GM23338 (cell line): ENCODE measurements at regions not wholly inside any gene's neighbourhood (a gene's known extent, or its start where the extent isn't known, plus 50 kb on each side); places are given as distances from the start of the nearest gene placed in this dataset.

Experiments used
- ATAC-seq: fragments of 200-7000 bp; cut with Tn5 transposase; 3 replicates; pipeline ENCODE4 v1.9.1; 2020
- DNase-seq: peaks from one replicate; pipeline ENCODE4 v3.0.0-alpha.2; 2015; ENCODE audit warnings: low spot score
- H2AFZ ChIP-seq: fragments of 200-600 bp; sonication (generic); 2 replicates; pipeline ENCODE4 v1.8.0; 2016; ENCODE audit warnings: antibody characterized with exemption, mild to moderate bottlenecking, moderate library complexity
- H3F3A ChIP-seq: fragments of 200-600 bp; sonication (generic); replicated peaks from 2 replicates; pipeline ENCODE4 v1.8.0; 2017; ENCODE audit warnings: antibody characterized with exemption, mixed run types, low read depth
- H3K27ac ChIP-seq: fragments of 200-600 bp; sonication (generic); 2 replicates; pipeline ENCODE4 v1.6.1; 2016; ENCODE audit warnings: low read depth
- H3K27me3 ChIP-seq: fragments of 200-600 bp; sonication (generic); 2 replicates; pipeline ENCODE4 v1.8.0; 2016; ENCODE audit warnings: mild to moderate bottlenecking, mixed run types, moderate library complexity; ENCODE audit not compliant: insufficient read depth
- H3K36me3 ChIP-seq: fragments of 200-600 bp; sonication (generic); 2 replicates; pipeline ENCODE4 v1.8.0; 2016; ENCODE audit warnings: mild to moderate bottlenecking; ENCODE audit not compliant: insufficient read depth
- H3K4me1 ChIP-seq: fragments of 200-600 bp; sonication (generic); 2 replicates; pipeline ENCODE4 v1.8.0; 2016; ENCODE audit warnings: mild to moderate bottlenecking, moderate library complexity; ENCODE audit not compliant: insufficient read depth
- H3K4me2 ChIP-seq: fragments of 200-600 bp; sonication (generic); 2 replicates; pipeline ENCODE4 v1.7.1; 2017; ENCODE audit warnings: mixed run types
- H3K4me3 ChIP-seq: fragments of 200-600 bp; sonication (generic); 2 replicates; pipeline ENCODE4 v1.6.1; 2016; ENCODE audit warnings: mixed run types
- H3K79me2 ChIP-seq: fragments of 200-600 bp; sonication (generic); replicated peaks from 2 replicates; pipeline ENCODE4 v1.8.0; 2017; ENCODE audit warnings: mild to moderate bottlenecking; ENCODE audit not compliant: insufficient read depth
- H3K9me2 ChIP-seq: fragments of 200-600 bp; sonication (generic); 2 replicates; pipeline ENCODE4 v1.8.0; 2017; ENCODE audit not compliant: insufficient read depth
- H4K20me1 ChIP-seq: fragments of 200-600 bp; sonication (generic); replicated peaks from 2 replicates; pipeline ENCODE4 v1.8.0; 2017; ENCODE audit warnings: mild to moderate bottlenecking; ENCODE audit not compliant: insufficient read depth
- H3K27ac Mint-ChIP-seq: 2 replicates; pipeline ENCODE4 v1.8.0; 2020; ENCODE audit warnings: inconsistent platforms, mild to moderate bottlenecking, moderate library complexity, mixed read lengths
- H3K27me3 Mint-ChIP-seq: 3 replicates; pipeline ENCODE4 v1.8.0; 2022; ENCODE audit warnings: low read depth, mild to moderate bottlenecking, moderate library complexity, mixed read lengths, inconsistent platforms; ENCODE audit not compliant: insufficient read depth, poor library complexity
- H3K36me3 Mint-ChIP-seq: 3 replicates; pipeline ENCODE4 v1.8.0; 2021; ENCODE audit warnings: low read depth, mild to moderate bottlenecking, inconsistent platforms, moderate library complexity, mixed read lengths
- H3K4me1 Mint-ChIP-seq: 3 replicates; pipeline ENCODE4 v1.8.0; 2020; ENCODE audit warnings: mild to moderate bottlenecking, inconsistent platforms, mixed read lengths
- H3K4me3 Mint-ChIP-seq: 3 replicates; pipeline ENCODE4 v1.8.0; 2021; ENCODE audit warnings: moderate library complexity, mild to moderate bottlenecking, inconsistent platforms, mixed read lengths
- H3K9me3 Mint-ChIP-seq: 3 replicates; pipeline ENCODE4 v1.8.0; 2020; ENCODE audit warnings: moderate library complexity, mild to moderate bottlenecking, inconsistent platforms, mixed read lengths
- EZH2 ChIP-seq: fragments of 200-600 bp; sonication (generic); IDR thresholded peaks from one replicate; pipeline ENCODE4 v1.8.0; 2017; ENCODE audit warnings: antibody characterized with exemption, mild to moderate bottlenecking, low read depth; ENCODE audit not compliant: unreplicated experiment
- JUNB ChIP-seq: IDR thresholded peaks from one replicate; pipeline ENCODE4 v1.6.1; 2016; ENCODE audit warnings: antibody characterized with exemption; ENCODE audit not compliant: unreplicated experiment
- NANOG ChIP-seq: IDR thresholded peaks from 2 replicates; pipeline ENCODE4 v1.6.1; 2016; ENCODE audit warnings: antibody characterized with exemption, borderline replicate concordance
- POLR2AphosphoS5 ChIP-seq: IDR thresholded peaks from 2 replicates; pipeline ENCODE4 v1.6.1; 2016; ENCODE audit warnings: antibody characterized with exemption, low read depth
- STAT1 ChIP-seq: IDR thresholded peaks from one replicate; pipeline ENCODE4 v1.6.1; 2016; ENCODE audit warnings: antibody characterized with exemption; ENCODE audit not compliant: unreplicated experiment
- ZNF114 ChIP-seq: fragments of 250-450 bp; sonication (Bioruptor Pico); IDR thresholded peaks from 2 replicates; pipeline ENCODE4 v1.5.0; 2020; ENCODE audit warnings: mild to moderate bottlenecking, moderate library complexity
- ZNF331 ChIP-seq: fragments of 250-450 bp; sonication (Bioruptor Pico); IDR thresholded peaks from 2 replicates; pipeline ENCODE4 v1.5.0; 2020; ENCODE audit warnings: low read depth, mild to moderate bottlenecking, moderate library complexity
- TF ChIP-seq, protein P1 (sequence below): fragments of 250-450 bp; sonication (Bioruptor Pico); IDR thresholded peaks from 2 replicates; pipeline ENCODE4 v1.5.0; 2020; ENCODE audit warnings: mild to moderate bottlenecking, moderate library complexity
- TF ChIP-seq, protein P2 (sequence below), 2 experiments: fragments of 200-600 bp in 1 of 2; sonication (generic) in 1 of 2; conservative IDR thresholded peaks; 2 replicates each; pipeline versions ENCODE4 v1.5.1 to v1.6.1; 2016 to 2017; ENCODE audit warnings: antibody characterized with exemption in 2 of 2, low read depth in 2 of 2, mild to moderate bottlenecking in 2 of 2, moderate library complexity in 1 of 2
- TF ChIP-seq, protein P3 (sequence below): IDR thresholded peaks from 2 replicates; pipeline ENCODE4 v1.6.1; 2016; ENCODE audit warnings: antibody characterized with exemption

DNA sequence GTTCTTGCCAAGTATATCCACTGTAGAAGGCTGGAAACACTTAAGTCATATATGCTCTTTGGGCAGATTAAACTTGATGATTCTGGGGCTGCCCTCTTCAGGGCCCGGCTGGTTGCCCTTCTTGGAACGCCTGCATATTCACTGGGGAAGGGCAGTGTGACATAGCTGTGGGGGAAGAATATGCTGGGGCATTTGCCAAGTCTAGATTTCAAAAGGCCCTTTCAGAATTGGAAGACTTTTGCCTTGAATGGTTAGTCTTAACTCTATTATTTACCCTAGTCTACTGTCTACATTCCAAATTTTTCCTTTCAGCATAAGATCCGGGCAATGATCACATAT is 161.2 kb upstream of the PITX1 start (continued):
- TF ChIP-seq, protein P1, sequence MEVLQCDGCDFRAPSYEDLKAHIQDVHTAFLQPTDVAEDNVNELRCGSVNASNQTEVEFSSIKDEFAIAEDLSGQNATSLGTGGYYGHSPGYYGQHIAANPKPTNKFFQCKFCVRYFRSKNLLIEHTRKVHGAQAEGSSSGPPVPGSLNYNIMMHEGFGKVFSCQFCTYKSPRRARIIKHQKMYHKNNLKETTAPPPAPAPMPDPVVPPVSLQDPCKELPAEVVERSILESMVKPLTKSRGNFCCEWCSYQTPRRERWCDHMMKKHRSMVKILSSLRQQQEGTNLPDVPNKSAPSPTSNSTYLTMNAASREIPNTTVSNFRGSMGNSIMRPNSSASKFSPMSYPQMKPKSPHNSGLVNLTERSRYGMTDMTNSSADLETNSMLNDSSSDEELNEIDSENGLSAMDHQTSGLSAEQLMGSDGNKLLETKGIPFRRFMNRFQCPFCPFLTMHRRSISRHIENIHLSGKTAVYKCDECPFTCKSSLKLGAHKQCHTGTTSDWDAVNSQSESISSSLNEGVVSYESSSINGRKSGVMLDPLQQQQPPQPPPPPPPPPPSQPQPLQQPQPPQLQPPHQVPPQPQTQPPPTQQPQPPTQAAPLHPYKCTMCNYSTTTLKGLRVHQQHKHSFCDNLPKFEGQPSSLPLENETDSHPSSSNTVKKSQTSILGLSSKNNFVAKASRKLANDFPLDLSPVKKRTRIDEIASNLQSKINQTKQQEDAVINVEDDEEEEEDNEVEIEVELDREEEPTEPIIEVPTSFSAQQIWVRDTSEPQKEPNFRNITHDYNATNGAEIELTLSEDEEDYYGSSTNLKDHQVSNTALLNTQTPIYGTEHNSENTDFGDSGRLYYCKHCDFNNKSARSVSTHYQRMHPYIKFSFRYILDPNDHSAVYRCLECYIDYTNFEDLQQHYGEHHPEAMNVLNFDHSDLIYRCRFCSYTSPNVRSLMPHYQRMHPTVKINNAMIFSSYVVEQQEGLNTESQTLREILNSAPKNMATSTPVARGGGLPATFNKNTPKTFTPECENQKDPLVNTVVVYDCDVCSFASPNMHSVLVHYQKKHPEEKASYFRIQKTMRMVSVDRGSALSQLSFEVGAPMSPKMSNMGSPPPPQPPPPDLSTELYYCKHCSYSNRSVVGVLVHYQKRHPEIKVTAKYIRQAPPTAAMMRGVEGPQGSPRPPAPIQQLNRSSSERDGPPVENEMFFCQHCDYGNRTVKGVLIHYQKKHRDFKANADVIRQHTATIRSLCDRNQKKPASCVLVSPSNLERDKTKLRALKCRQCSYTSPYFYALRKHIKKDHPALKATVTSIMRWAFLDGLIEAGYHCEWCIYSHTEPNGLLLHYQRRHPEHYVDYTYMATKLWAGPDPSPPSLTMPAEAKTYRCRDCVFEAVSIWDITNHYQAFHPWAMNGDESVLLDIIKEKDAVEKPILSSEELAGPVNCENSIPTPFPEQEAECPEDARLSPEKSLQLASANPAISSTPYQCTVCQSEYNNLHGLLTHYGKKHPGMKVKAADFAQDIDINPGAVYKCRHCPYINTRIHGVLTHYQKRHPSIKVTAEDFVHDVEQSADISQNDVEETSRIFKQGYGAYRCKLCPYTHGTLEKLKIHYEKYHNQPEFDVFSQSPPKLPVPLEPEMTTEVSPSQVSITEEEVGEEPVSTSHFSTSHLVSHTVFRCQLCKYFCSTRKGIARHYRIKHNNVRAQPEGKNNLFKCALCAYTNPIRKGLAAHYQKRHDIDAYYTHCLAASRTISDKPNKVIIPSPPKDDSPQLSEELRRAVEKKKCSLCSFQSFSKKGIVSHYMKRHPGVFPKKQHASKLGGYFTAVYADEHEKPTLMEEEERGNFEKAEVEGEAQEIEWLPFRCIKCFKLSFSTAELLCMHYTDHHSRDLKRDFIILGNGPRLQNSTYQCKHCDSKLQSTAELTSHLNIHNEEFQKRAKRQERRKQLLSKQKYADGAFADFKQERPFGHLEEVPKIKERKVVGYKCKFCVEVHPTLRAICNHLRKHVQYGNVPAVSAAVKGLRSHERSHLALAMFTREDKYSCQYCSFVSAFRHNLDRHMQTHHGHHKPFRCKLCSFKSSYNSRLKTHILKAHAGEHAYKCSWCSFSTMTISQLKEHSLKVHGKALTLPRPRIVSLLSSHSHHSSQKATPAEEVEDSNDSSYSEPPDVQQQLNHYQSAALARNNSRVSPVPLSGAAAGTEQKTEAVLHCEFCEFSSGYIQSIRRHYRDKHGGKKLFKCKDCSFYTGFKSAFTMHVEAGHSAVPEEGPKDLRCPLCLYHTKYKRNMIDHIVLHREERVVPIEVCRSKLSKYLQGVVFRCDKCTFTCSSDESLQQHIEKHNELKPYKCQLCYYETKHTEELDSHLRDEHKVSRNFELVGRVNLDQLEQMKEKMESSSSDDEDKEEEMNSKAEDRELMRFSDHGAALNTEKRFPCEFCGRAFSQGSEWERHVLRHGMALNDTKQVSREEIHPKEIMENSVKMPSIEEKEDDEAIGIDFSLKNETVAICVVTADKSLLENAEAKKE (CRISPR knock-in tag): no peak
- TF ChIP-seq EZH2 (no peak), STAT1 (no peak), ZNF114 (CRISPR knock-in tag) (no peak), POLR2AphosphoS5 (no peak)
- TF ChIP-seq, protein P2, sequence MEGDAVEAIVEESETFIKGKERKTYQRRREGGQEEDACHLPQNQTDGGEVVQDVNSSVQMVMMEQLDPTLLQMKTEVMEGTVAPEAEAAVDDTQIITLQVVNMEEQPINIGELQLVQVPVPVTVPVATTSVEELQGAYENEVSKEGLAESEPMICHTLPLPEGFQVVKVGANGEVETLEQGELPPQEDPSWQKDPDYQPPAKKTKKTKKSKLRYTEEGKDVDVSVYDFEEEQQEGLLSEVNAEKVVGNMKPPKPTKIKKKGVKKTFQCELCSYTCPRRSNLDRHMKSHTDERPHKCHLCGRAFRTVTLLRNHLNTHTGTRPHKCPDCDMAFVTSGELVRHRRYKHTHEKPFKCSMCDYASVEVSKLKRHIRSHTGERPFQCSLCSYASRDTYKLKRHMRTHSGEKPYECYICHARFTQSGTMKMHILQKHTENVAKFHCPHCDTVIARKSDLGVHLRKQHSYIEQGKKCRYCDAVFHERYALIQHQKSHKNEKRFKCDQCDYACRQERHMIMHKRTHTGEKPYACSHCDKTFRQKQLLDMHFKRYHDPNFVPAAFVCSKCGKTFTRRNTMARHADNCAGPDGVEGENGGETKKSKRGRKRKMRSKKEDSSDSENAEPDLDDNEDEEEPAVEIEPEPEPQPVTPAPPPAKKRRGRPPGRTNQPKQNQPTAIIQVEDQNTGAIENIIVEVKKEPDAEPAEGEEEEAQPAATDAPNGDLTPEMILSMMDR (conservative IDR thresholded peaks at IDR 0.05; ENCODE audit: low read depth in 2 of 2): no peak

DNA sequence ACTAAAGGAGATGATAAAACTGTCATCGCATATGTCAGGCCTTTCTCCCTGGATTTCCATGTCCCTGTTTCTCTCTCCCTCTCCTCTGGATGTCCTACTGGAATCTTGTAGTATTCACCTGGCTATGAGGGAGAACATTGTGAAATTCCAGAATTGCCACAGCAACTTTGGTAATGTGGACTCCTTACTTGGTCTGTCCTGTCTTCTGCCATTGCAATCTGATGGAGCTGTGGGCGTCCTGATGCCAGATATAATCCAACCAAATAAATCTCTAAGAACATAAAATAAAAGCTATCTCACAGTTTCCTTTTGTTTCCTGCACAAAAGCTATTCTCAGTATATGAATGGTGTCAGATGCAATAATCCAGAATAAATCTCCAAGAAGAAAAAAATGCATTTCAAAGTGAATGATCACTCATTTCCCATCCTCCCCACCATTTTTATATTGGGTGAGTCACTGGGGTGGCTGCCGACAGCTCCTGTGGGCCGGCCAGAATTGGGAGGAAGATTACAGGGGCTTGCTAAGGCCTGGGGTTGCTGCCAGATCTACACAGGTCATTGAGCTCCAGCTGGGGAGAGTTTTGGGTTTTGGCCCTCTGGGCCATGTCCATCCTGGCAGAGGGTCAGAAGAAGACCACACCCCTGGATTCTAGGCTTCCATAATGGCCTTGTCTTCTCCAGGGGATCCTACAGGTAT is 160.7 kb upstream of the PITX1 start:
- TF ChIP-seq JUNB (no peak), NANOG (no peak), ZNF331 (CRISPR knock-in tag) (no peak), STAT1 (no peak)
- TF ChIP-seq, protein P3, sequence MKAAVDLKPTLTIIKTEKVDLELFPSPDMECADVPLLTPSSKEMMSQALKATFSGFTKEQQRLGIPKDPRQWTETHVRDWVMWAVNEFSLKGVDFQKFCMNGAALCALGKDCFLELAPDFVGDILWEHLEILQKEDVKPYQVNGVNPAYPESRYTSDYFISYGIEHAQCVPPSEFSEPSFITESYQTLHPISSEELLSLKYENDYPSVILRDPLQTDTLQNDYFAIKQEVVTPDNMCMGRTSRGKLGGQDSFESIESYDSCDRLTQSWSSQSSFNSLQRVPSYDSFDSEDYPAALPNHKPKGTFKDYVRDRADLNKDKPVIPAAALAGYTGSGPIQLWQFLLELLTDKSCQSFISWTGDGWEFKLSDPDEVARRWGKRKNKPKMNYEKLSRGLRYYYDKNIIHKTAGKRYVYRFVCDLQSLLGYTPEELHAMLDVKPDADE: no peak
- TF ChIP-seq, protein P2 (conservative IDR thresholded peaks at IDR 0.05; ENCODE audit: low read depth in 2 of 2): no peak
- Histone ChIP-seq H3F3A (no peaks in the 10 kb centered on the region), H3K4me1 (peaks cover 5% of the 10 kb centered on the region; the same call in 1 of the 2 replicates), H3K36me3 (no peaks in the 10 kb centered on the region), H3K4me3 (no peak overlapping the region), H2AFZ (no peak overlapping the region), H3K9me2 (no peaks in the 10 kb centered on the region; the same call in 1 of the 2 replicates), H3K27ac (no peak overlapping the region), H4K20me1 (no peaks in the 10 kb centered on the region), H3K27me3 (peaks cover 35% of the 10 kb centered on the region), H3K4me2 (no peak overlapping the region), H3K79me2 (no peaks in the 10 kb centered on the region)
- peaks cover 11% of the 10 kb centered on the region for H3K4me1 Mint-ChIP-seq
- H3K4me3 Mint-ChIP-seq: no peak overlapping the region
- no peak for DNase-seq
- no peaks in the 10 kb centered on the region; the same call in 2 of the 3 replicates for H3K9me3 Mint-ChIP-seq
- no peaks in the 10 kb centered on the region for H3K36me3 Mint-ChIP-seq
- no peak for ATAC-seq
- H3K27ac Mint-ChIP-seq: no peak overlapping the region
- H3K27me3 Mint-ChIP-seq: peaks cover 23% of the 10 kb centered on the region
